GM23338 (cell line): ENCODE measurements at regions not wholly inside any gene's neighbourhood (a gene's known extent, or its start where the extent isn't known, plus 50 kb on each side); places are given as distances from the start of the nearest gene placed in this dataset.

Experiments
- CREB1 ChIP-seq: fragments of 250-450 bp; sonication (Bioruptor Pico); IDR thresholded peaks from 2 replicates; pipeline ENCODE4 v1.5.0; 2020; ENCODE audit warnings: low read depth, mild to moderate bottlenecking, moderate library complexity
- CTCF ChIP-seq, 2 experiments: fragments of 200-600 bp in 1 of 2; sonication (generic) in 1 of 2; conservative IDR thresholded peaks; 2 replicates each; pipeline versions ENCODE4 v1.5.1 to v1.6.1; 2016 to 2017; ENCODE audit warnings: antibody characterized with exemption in 2 of 2, low read depth in 2 of 2, mild to moderate bottlenecking in 2 of 2, moderate library complexity in 1 of 2
- POLR2AphosphoS5 ChIP-seq: IDR thresholded peaks from 2 replicates; pipeline ENCODE4 v1.6.1; 2016; ENCODE audit warnings: antibody characterized with exemption, low read depth

- TF ChIP-seq CTCF (conservative IDR thresholded peaks at IDR 0.05; ENCODE audit: low read depth in 2 of 2), result no peak
- no peak for TF ChIP-seq POLR2AphosphoS5
- TF ChIP-seq CREB1 (CRISPR knock-in tag), result no peak
Observed at GRCh38 chr6:137690721-137691120, 176.3 kb upstream of the TNFAIP3 start.
